NCI-H1930 (cell line): ENCODE measurements at regions not wholly inside any gene's neighbourhood (a gene's known extent, or its start where the extent isn't known, plus 50 kb on each side); places are given as distances from the start of the nearest gene placed in this dataset.
"Not testable (repeated sequence)": the region's sequence is repeated elsewhere in the genome, so short reads cannot be mapped to it uniquely, and the experiment has no call there.

ENCODE experiments used
- DNase-seq, 2 experiments: peaks; one replicate each; lab custom pipeline; 2025; lab: John Stamatoyannopoulos, UW

GRCh38 chr5:26543987-26544386 is 494.4 kb downstream of the CDH9 start:
- no peak for DNase-seq

GRCh38 chr5:26538226-26538625 is 500.2 kb downstream of the CDH9 start:
- DNase-seq = no peak

- no peak for DNase-seq
Measured at GRCh38 chr5:26535215-26535614, 503.2 kb downstream of the CDH9 start.

- DNase-seq = no peak
Measured at GRCh38 chr5:26530305-26530704, 508.1 kb downstream of the CDH9 start.

- no peak for DNase-seq
Measured at GRCh38 chr5:26519245-26519644, 519.1 kb downstream of the CDH9 start.

GRCh38 chr5:26518065-26518464 is 520.3 kb downstream of the CDH9 start:
- DNase-seq = no peak

- no peak for DNase-seq
Measured at GRCh38 chr5:26498972-26499371, 539.4 kb downstream of the CDH9 start.

- no peak for DNase-seq
Measured at GRCh38 chr5:26495437-26495836, 542.9 kb downstream of the CDH9 start.

- no peak for DNase-seq
Measured at GRCh38 chr5:26492906-26493459, 545.4 kb downstream of the CDH9 start.

- no peak for DNase-seq
Measured at GRCh38 chr5:26487553-26487952, 550.8 kb downstream of the CDH9 start.

GRCh38 chr5:26486631-26487030 is 551.8 kb downstream of the CDH9 start:
- DNase-seq = no peak

- DNase-seq = not testable (repeated sequence)
Measured at GRCh38 chr5:26485146-26485860, 553.1 kb downstream of the CDH9 start.

GRCh38 chr5:26482810-26483375 is 555.5 kb downstream of the CDH9 start:
- DNase-seq = peak; percentile 29 to 37

GRCh38 chr5:26482076-26482809 is 556.1 kb downstream of the CDH9 start:
- no peak for DNase-seq

GRCh38 chr5:26470439-26470838 is 567.9 kb downstream of the CDH9 start:
- DNase-seq = no peak

GRCh38 chr5:26439121-26439520 is 599.3 kb downstream of the CDH9 start:
- no peak for DNase-seq

GRCh38 chr5:26434688-26435087 is 603.7 kb downstream of the CDH9 start:
- DNase-seq = no peak

GRCh38 chr5:26432386-26432785 is 606.0 kb downstream of the CDH9 start:
- no peak for DNase-seq

- DNase-seq = no peak
Measured at GRCh38 chr5:26430323-26430722, 608.1 kb downstream of the CDH9 start.

GRCh38 chr5:26427281-26427680 is 611.1 kb downstream of the CDH9 start:
- DNase-seq = no peak

- no peak for DNase-seq
Measured at GRCh38 chr5:26419987-26420386, 618.4 kb downstream of the CDH9 start.

GRCh38 chr5:26416911-26417310 is 621.5 kb downstream of the CDH9 start:
- no peak for DNase-seq
